PC-3 (cell line): ENCODE measurements at regions not wholly inside any gene's neighbourhood (a gene's known extent, or its start where the extent isn't known, plus 50 kb on each side); places are given as distances from the start of the nearest gene placed in this dataset.
A peak's percentile ranks its signal among the peaks of the same experiment; 100 is the strongest.

Experiments used
- ATAC-seq: fragments of 200-7000 bp; cut with Tn5 transposase; 2 replicates; pipeline ENCODE4 v1.9.1; 2020; ENCODE audit warnings: mild to moderate bottlenecking, moderate library complexity
- BruUV-seq: library from RNA; stranded (reverse); fragments of 400-500 nt; replicated peaks from 2 replicates; lab custom pipeline; 2021; lab: Mats Ljungman, UMichigan
- CTCF ChIA-PET: fragments of 300-600 bp; sonication (Branson Sonifier 250); formaldehyde crosslinking; loops from one replicate; lab custom pipeline; 2022; ENCODE audit warnings: antibody characterized with exemption; lab: Charles Lee
- POLR2A ChIA-PET: fragments of 300-600 bp; sonication (Branson Sonifier 250); formaldehyde crosslinking; loops from one replicate; lab custom pipeline; 2022; ENCODE audit warnings: antibody characterized with exemption; ENCODE audit not compliant: unreplicated experiment; lab: Charles Lee
- DNase-seq: peaks from one replicate; pipeline ENCODE4 v3.0.0-alpha.2; 2015
- H2AFZ ChIP-seq: fragments of 300-600 bp; sonication (generic); 2 replicates; pipeline ENCODE4 v1.6.0; 2016; ENCODE audit warnings: antibody characterized with exemption, low read length
- H3F3A ChIP-seq: fragments of 300-600 bp; sonication (generic); one replicate; pipeline ENCODE4 v1.6.0; 2017; ENCODE audit warnings: antibody characterized with exemption, low read length, control low read depth, mild to moderate bottlenecking; ENCODE audit not compliant: unreplicated experiment
- H3K27ac ChIP-seq: fragments of 300-600 bp; sonication (generic); 2 replicates; pipeline ENCODE4 v1.5.1; 2016; ENCODE audit warnings: mild to moderate bottlenecking, low read length
- H3K27me3 ChIP-seq: fragments of 300-600 bp; sonication (generic); 2 replicates; pipeline ENCODE4 v1.6.1; 2016; ENCODE audit warnings: low read length, mixed read lengths
- H3K36me3 ChIP-seq: fragments of 300-600 bp; sonication (generic); 2 replicates; pipeline ENCODE4 v1.6.1; 2016; ENCODE audit warnings: low read depth, mixed run types, low read length, mixed read lengths
- H3K4me1 ChIP-seq: fragments of 300-600 bp; sonication (generic); 2 replicates; pipeline ENCODE4 v1.5.1; 2016; ENCODE audit warnings: low read length; ENCODE audit not compliant: insufficient read depth
- H3K4me2 ChIP-seq: fragments of 300-600 bp; sonication (generic); 2 replicates; pipeline ENCODE4 v1.6.0; 2016; ENCODE audit warnings: low read length
- H3K4me3 ChIP-seq: fragments of 300-600 bp; sonication (generic); 2 replicates; pipeline ENCODE4 v1.5.1; 2016; ENCODE audit warnings: mild to moderate bottlenecking, low read length, mixed read lengths
- H3K79me2 ChIP-seq: fragments of 300-600 bp; sonication (generic); 2 replicates; pipeline ENCODE4 v1.6.1; 2017; ENCODE audit warnings: low read length, mixed read lengths
- H3K9ac ChIP-seq: fragments of 300-600 bp; sonication (generic); 2 replicates; pipeline ENCODE4 v1.6.0; 2016; ENCODE audit warnings: mild to moderate bottlenecking, low read length
- H3K9me2 ChIP-seq: fragments of 300-600 bp; sonication (generic); replicated peaks from 2 replicates; pipeline ENCODE4 v1.6.1; 2016; ENCODE audit warnings: mixed run types, low read length, mixed read lengths
- H3K9me3 ChIP-seq: fragments of 300-600 bp; sonication (generic); 2 replicates; pipeline ENCODE4 v1.6.1; 2016; ENCODE audit warnings: low read length, mixed read lengths
- H4K20me1 ChIP-seq: fragments of 300-600 bp; sonication (generic); 2 replicates; pipeline ENCODE4 v1.6.1; 2016; ENCODE audit warnings: low read length, mixed read lengths
- CTCF ChIP-seq: fragments of 300-600 bp; sonication (generic); conservative IDR thresholded peaks from 2 replicates; pipeline ENCODE4 v1.5.1; 2017; ENCODE audit warnings: antibody characterized with exemption, low read depth, mild to moderate bottlenecking, low read length
- EZH2 ChIP-seq: fragments of 300-600 bp; sonication (generic); IDR thresholded peaks from one replicate; pipeline ENCODE4 v1.6.1; 2017; ENCODE audit warnings: antibody characterized with exemption, mild to moderate bottlenecking, low read length; ENCODE audit not compliant: unreplicated experiment
- EZH2phosphoT487 ChIP-seq: fragments of 300-600 bp; sonication (generic); IDR thresholded peaks from 2 replicates; pipeline ENCODE4 v1.6.1; 2018; ENCODE audit warnings: mild to moderate bottlenecking, antibody characterized with exemption, low read length, borderline replicate concordance
- intact Hi-C: fragments of 100-400 bp; cut with micrococcal nuclease; formaldehyde crosslinking; loops from 2 replicates; pipeline ENCODE4 v1.9.0; 2023

- intact Hi-C loops = no loop called here
- no peaks in the 10 kb centered on the region for H4K20me1 ChIP-seq
- no peak overlapping the region for H2AFZ ChIP-seq
- TF ChIP-seq EZH2 = no peak
- TF ChIP-seq CTCF = no peak
- no peak for TF ChIP-seq EZH2phosphoT487
- H3K27me3 ChIP-seq = 0 out of 2 replicates have a peak, but pooled peaks cover 3% of the 10 kb centered on the region
- no peak overlapping the region for H3K4me2 ChIP-seq
- BruUV-seq = no TSS peak
- POLR2A ChIA-PET = no interaction called here
- CTCF ChIA-PET = no interaction called here
- no peaks in the 10 kb centered on the region for H3K36me3 ChIP-seq
- no peaks in the 10 kb centered on the region for H3K9me2 ChIP-seq
- H3K79me2 ChIP-seq = no peaks in the 10 kb centered on the region
- H3K9me3 ChIP-seq = no peaks in the 10 kb centered on the region
- ATAC-seq = no peak
- no peaks in the 10 kb centered on the region for H3F3A ChIP-seq
- H3K4me1 ChIP-seq = peaks cover 6% of the 10 kb centered on the region
- H3K4me3 ChIP-seq = no peak overlapping the region
- no peak overlapping the region for H3K27ac ChIP-seq
- no peak for DNase-seq
- H3K9ac ChIP-seq = no peak overlapping the region
These were observed 144.5 kb downstream of the ADCYAP1 start for GRCh38 chr18:1049173-1049572.

GRCh38 chr18:1050012-1050657 is 145.5 kb downstream of the ADCYAP1 start:
- Histone ChIP-seq H3K36me3 (no peaks in the 10 kb centered on the region), H3F3A (no peaks in the 10 kb centered on the region), H3K4me2 (no peak overlapping the region), H3K9ac (no peak overlapping the region), H2AFZ (no peak overlapping the region), H3K4me1 (peaks cover 6% of the 10 kb centered on the region), H3K79me2 (no peaks in the 10 kb centered on the region), H3K4me3 (no peak overlapping the region), H4K20me1 (no peaks in the 10 kb centered on the region), H3K27me3 (0 out of 2 replicates have a peak, but pooled peaks cover 3% of the 10 kb centered on the region), H3K27ac (no peak overlapping the region), H3K9me3 (no peaks in the 10 kb centered on the region), H3K9me2 (no peaks in the 10 kb centered on the region)
- CTCF ChIA-PET = no interaction called here
- TF ChIP-seq CTCF = no peak
- TF ChIP-seq EZH2phosphoT487 = no peak
- TF ChIP-seq EZH2 = no peak
- no TSS peak for BruUV-seq
- POLR2A ChIA-PET = no interaction called here
- intact Hi-C loops = no loop called here
- peak; percentile 24 for DNase-seq
- ATAC-seq = no peak

GRCh38 chr18:1052301-1052700 is 147.6 kb downstream of the ADCYAP1 start:
- Histone ChIP-seq H3K79me2 (no peaks in the 10 kb centered on the region), H3K4me3 (no peak overlapping the region), H3K9me3 (peaks cover 5% of the 10 kb centered on the region; the same call in 1 of the 2 replicates), H2AFZ (no peak overlapping the region), H3K27me3 (no peaks in the 10 kb centered on the region), H3K36me3 (no peaks in the 10 kb centered on the region), H3K4me2 (no peak overlapping the region), H3F3A (no peaks in the 10 kb centered on the region), H3K9ac (no peak overlapping the region), H3K27ac (no peak overlapping the region), H3K9me2 (no peaks in the 10 kb centered on the region), H4K20me1 (no peaks in the 10 kb centered on the region), H3K4me1 (peaks cover 6% of the 10 kb centered on the region)
- POLR2A ChIA-PET = no interaction called here
- TF ChIP-seq EZH2 = no peak
- no peak for TF ChIP-seq EZH2phosphoT487
- no peak for TF ChIP-seq CTCF
- BruUV-seq = no TSS peak
- ATAC-seq = no peak
- CTCF ChIA-PET = no interaction called here
- intact Hi-C loops = no loop called here
- DNase-seq = no peak
